Neural progenitor cell (in vitro differentiated cells): ENCODE measurements at regions not wholly inside any gene's neighbourhood (a gene's known extent, or its start where the extent isn't known, plus 50 kb on each side); places are given as distances from the start of the nearest gene placed in this dataset.
"Not testable (repeated sequence)": the region's sequence is repeated elsewhere in the genome, so short reads cannot be mapped to it uniquely, and the experiment has no call there.

Experiments used
- DNase-seq: peaks from one replicate; pipeline ENCODE4 v3.0.0-alpha.2; 2016; ENCODE audit warnings: low spot score
- H2AFZ ChIP-seq: fragments of 200-600 bp; sonication (generic); replicated peaks from 2 replicates; pipeline ENCODE4 v1.6.1; 2016; ENCODE audit warnings: antibody characterized with exemption
- H3F3A ChIP-seq: fragments of 200-600 bp; sonication (generic); 2 replicates; pipeline ENCODE4 v1.6.1; 2016; ENCODE audit warnings: antibody characterized with exemption, low read depth
- H3K27ac ChIP-seq: fragments of 200-600 bp; sonication (generic); 2 replicates; pipeline ENCODE4 v1.5.1; 2016; ENCODE audit warnings: mild to moderate bottlenecking
- H3K27me3 ChIP-seq: fragments of 200-600 bp; sonication (generic); 2 replicates; pipeline ENCODE4 v1.6.1; 2016; ENCODE audit warnings: mild to moderate bottlenecking, moderate library complexity
- H3K36me3 ChIP-seq: fragments of 200-600 bp; sonication (generic); 2 replicates; pipeline ENCODE4 v1.5.1; 2016
- H3K4me1 ChIP-seq: fragments of 200-600 bp; sonication (generic); 2 replicates; pipeline ENCODE4 v1.6.1; 2016; ENCODE audit warnings: mixed run types
- H3K4me2 ChIP-seq: fragments of 200-600 bp; sonication (generic); 2 replicates; pipeline ENCODE4 v1.6.1; 2016
- H3K4me3 ChIP-seq: fragments of 200-600 bp; sonication (generic); 2 replicates; pipeline ENCODE4 v1.5.1; 2016
- H3K79me2 ChIP-seq: fragments of 200-600 bp; sonication (generic); 2 replicates; pipeline ENCODE4 v1.6.1; 2016; ENCODE audit warnings: low read depth
- H3K9ac ChIP-seq: fragments of 200-600 bp; sonication (generic); 2 replicates; pipeline ENCODE4 v1.6.1; 2016
- H3K9me3 ChIP-seq: fragments of 200-600 bp; sonication (generic); 2 replicates; pipeline ENCODE4 v1.5.1; 2016; ENCODE audit warnings: low read depth
- H4K20me1 ChIP-seq: fragments of 200-600 bp; sonication (generic); 2 replicates; pipeline ENCODE4 v1.6.1; 2016; ENCODE audit warnings: low read depth
- H3K27ac Mint-ChIP-seq: 3 replicates; pipeline ENCODE4 v1.8.0; 2021; ENCODE audit warnings: mixed read lengths
- H3K27me3 Mint-ChIP-seq: 2 replicates; pipeline ENCODE4 v1.8.0; 2022; ENCODE audit warnings: low read depth, mild to moderate bottlenecking, inconsistent platforms, moderate library complexity, mixed read lengths; ENCODE audit not compliant: insufficient read depth
- H3K36me3 Mint-ChIP-seq: 3 replicates; pipeline ENCODE4 v1.8.0; 2021; ENCODE audit warnings: mixed read lengths
- H3K4me1 Mint-ChIP-seq: 3 replicates; pipeline ENCODE4 v1.8.0; 2021; ENCODE audit warnings: mixed read lengths
- H3K4me3 Mint-ChIP-seq: 3 replicates; pipeline ENCODE4 v1.8.0; 2021; ENCODE audit warnings: mild to moderate bottlenecking, moderate library complexity, mixed read lengths
- H3K9me3 Mint-ChIP-seq: 3 replicates; pipeline ENCODE4 v1.8.0; 2020; ENCODE audit warnings: mixed read lengths
- EZH2 ChIP-seq: fragments of 200-600 bp; sonication (generic); IDR thresholded peaks from 2 replicates; pipeline ENCODE4 v1.6.1; 2017; ENCODE audit warnings: antibody characterized with exemption, mild to moderate bottlenecking, moderate library complexity
- EZH2phosphoT487 ChIP-seq: fragments of 200-600 bp; sonication (generic); IDR thresholded peaks from 2 replicates; pipeline ENCODE4 v1.6.1; 2017; ENCODE audit warnings: antibody characterized with exemption
- TF ChIP-seq, protein P1 (sequence below): fragments of 200-600 bp; sonication (generic); IDR thresholded peaks from 2 replicates; pipeline ENCODE4 v1.5.1; 2017; ENCODE audit warnings: antibody characterized with exemption, mild to moderate bottlenecking

DNA sequence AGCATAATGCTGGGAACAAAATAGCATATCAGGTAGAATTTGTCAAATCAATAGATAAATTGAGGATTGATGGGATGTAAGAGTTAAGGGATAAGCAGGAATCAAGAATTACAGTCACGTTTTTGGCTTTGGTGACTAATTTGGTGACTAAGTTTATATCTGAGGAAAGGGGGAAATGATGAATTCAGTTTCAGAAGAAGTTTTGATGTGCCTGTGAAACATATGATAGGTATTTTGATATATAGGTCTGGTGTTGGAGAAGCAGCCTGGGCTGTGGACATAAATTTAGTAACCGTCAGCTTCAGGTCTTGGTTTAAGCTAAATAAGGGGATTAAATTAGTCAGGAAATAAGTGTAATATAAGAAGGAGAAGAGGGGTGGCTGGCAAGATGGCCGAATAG, 79.0 kb upstream of the EDA2R start:
- Mint-ChIP-seq H3K4me3 (no peak overlapping the region), H3K27ac (no peak overlapping the region), H3K36me3 (no peaks in the 10 kb centered on the region), H3K27me3 (no peaks in the 10 kb centered on the region), H3K9me3 (peaks cover 4% of the 10 kb centered on the region), H3K4me1 (no peaks in the 10 kb centered on the region)
- no peak overlapping the region for H2AFZ ChIP-seq
- no peaks in the 10 kb centered on the region for H3K4me1 ChIP-seq
- H3K27ac ChIP-seq = no peak overlapping the region
- no peak overlapping the region for H3K9ac ChIP-seq
- H3K79me2 ChIP-seq = no peaks in the 10 kb centered on the region
- H3K36me3 ChIP-seq = no peaks in the 10 kb centered on the region
- H4K20me1 ChIP-seq = no peaks in the 10 kb centered on the region
- no peak overlapping the region for H3K4me3 ChIP-seq
- H3K9me3 ChIP-seq = no peaks in the 10 kb centered on the region
- no peaks in the 10 kb centered on the region for H3K27me3 ChIP-seq
- H3K4me2 ChIP-seq = no peak overlapping the region
- no peaks in the 10 kb centered on the region for H3F3A ChIP-seq
- TF ChIP-seq EZH2phosphoT487 (no peak), EZH2 (no peak)
- TF ChIP-seq, protein P1, sequence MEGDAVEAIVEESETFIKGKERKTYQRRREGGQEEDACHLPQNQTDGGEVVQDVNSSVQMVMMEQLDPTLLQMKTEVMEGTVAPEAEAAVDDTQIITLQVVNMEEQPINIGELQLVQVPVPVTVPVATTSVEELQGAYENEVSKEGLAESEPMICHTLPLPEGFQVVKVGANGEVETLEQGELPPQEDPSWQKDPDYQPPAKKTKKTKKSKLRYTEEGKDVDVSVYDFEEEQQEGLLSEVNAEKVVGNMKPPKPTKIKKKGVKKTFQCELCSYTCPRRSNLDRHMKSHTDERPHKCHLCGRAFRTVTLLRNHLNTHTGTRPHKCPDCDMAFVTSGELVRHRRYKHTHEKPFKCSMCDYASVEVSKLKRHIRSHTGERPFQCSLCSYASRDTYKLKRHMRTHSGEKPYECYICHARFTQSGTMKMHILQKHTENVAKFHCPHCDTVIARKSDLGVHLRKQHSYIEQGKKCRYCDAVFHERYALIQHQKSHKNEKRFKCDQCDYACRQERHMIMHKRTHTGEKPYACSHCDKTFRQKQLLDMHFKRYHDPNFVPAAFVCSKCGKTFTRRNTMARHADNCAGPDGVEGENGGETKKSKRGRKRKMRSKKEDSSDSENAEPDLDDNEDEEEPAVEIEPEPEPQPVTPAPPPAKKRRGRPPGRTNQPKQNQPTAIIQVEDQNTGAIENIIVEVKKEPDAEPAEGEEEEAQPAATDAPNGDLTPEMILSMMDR = no peak
- no peak for DNase-seq

DNA sequence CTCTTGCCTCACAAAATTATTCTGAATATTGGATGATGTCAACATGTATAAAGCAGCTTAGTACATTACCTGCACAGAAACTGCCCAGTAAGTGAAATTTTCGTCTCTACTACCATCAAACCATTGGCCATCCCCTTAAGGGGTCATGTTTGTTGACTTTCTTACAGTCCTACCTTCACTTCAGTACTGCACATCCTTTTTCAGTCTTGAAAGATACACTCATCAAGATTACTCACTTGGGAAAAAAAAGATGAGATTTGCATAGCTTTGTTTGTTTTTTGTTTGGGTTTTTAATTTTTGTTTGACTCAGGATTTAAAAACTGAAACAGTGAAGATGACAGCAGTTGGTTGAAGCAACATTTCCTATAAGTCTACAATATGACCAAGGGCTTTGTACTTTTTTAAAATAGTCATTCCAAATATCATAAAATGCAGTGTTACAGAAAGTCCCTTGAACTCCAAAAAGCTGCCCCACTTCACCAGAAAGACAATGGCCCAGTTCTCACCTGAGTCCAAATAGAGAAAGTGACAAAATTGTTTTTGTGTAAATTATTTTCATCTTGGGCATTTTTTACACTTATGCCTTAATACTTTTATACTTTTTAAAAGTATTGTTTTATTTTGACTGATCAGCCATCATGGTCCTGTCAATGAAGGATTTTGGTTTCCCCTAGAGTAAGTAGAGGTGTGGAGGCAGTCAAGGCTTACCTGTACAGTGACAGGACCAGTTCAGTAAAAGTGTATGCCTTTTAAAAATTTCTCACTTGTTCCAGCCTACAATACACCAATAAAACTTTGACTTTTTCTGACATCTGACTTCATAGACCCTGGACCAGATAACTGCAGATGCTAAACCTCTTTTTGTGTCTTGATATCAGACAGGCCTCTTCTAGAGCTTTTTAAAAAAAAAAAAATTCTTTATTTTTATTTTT, 59.7 kb upstream of the EDA2R start:
- Histone ChIP-seq H3F3A (no peaks in the 10 kb centered on the region), H3K4me1 (no peaks in the 10 kb centered on the region), H4K20me1 (no peaks in the 10 kb centered on the region), H3K4me3 (no peak overlapping the region), H3K9ac (no peak overlapping the region), H3K79me2 (no peaks in the 10 kb centered on the region), H3K27ac (no peak overlapping the region), H3K36me3 (no peaks in the 10 kb centered on the region), H3K9me3 (peaks cover 14% of the 10 kb centered on the region), H2AFZ (no peak overlapping the region), H3K4me2 (no peak overlapping the region), H3K27me3 (no peaks in the 10 kb centered on the region)
- Mint-ChIP-seq H3K9me3 (peaks cover 2% of the 10 kb centered on the region), H3K36me3 (no peaks in the 10 kb centered on the region), H3K27ac (no peak overlapping the region), H3K4me3 (no peak overlapping the region), H3K27me3 (peaks cover 2% of the 10 kb centered on the region), H3K4me1 (no peaks in the 10 kb centered on the region)
- DNase-seq = no peak
- TF ChIP-seq, protein P1 = no peak
- no peak for TF ChIP-seq EZH2
- no peak for TF ChIP-seq EZH2phosphoT487

DNA sequence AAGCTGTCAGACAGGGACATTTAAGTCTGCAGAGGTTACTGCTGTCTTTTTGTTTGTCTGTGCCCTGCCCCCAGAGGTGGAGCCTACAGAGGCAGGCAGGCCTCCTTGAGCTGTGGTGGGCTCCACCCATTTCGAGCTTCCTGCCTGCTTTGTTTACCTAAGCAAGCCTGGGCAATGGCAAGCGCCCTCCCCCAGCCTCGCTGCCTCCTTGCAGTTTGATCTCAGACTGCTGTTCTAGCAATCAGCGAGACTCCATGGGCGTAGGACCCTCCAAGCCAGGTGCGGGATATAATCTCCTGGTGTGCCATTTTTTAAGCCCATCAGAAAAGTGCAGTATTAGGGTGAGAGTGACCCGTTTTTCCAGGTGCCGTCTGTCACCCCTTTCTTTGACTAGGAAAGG, 53.6 kb upstream of the EDA2R start:
- not testable (repeated sequence) for H3K27me3 ChIP-seq, H3K27me3 Mint-ChIP-seq, H3K27ac ChIP-seq, H3K4me2 ChIP-seq, DNase-seq, H2AFZ ChIP-seq, H3K4me1 ChIP-seq, H3K27ac Mint-ChIP-seq, H3K4me1 Mint-ChIP-seq, H3K4me3 Mint-ChIP-seq, H3K36me3 Mint-ChIP-seq, H4K20me1 ChIP-seq, H3K9ac ChIP-seq, H3K36me3 ChIP-seq, H3K79me2 ChIP-seq, H3F3A ChIP-seq, H3K4me3 ChIP-seq
- peaks cover 13% of the 10 kb centered on the region for H3K9me3 Mint-ChIP-seq
- H3K9me3 ChIP-seq = peaks cover 10% of the 10 kb centered on the region
